Heart left ventricle (tissue), 13 donors: ENCODE measurements at regions not wholly inside any gene's neighbourhood (a gene's known extent, or its start where the extent isn't known, plus 50 kb on each side); places are given as distances from the start of the nearest gene placed in this dataset.
"Not testable (repeated sequence)": the region's sequence is repeated elsewhere in the genome, so short reads cannot be mapped to it uniquely, and the experiment has no call there.

Experiments used
- CTCF ChIP-seq, 12 donors: fragments of 200-600 bp; sonication (generic) in 4 of 12; IDR thresholded peaks; one replicate each; pipeline versions ENCODE4 v1.5.0 to v1.8.0; 2018 to 2022; ENCODE audit warnings: antibody characterized with exemption in 12 of 12, mild to moderate bottlenecking in 5 of 12
- POLR2A ChIP-seq, 2 donors: fragments of 450-650 bp; IDR thresholded peaks; one replicate each; pipeline ENCODE4 v1.6.1; 2017; ENCODE audit warnings: antibody characterized with exemption in 2 of 2, mild to moderate bottlenecking in 2 of 2, moderate library complexity in 2 of 2
- donor health status: ischemic (EF 13 %, LVEDD 7.1; RV severe dilation, severe dysfunction).
- donor health status: DM: no; HTN: yes; CAD: no.
- donor health status: DM: no; HTN: no; CAD: no.
- donor health status: ischemic (EF 25% LVEDD 6.9; RV normal size, moderate dysfunction).
- donor health status: ischemic (EF 25% LVEDD 5.7; RV mildly dilated, moderate dysfunction).
- donor health status: ischemic (EF 35%, LVEDD 5.7; RV mildly dilated, moderate dysfunction).
- donor health status: nonischemic (EF 11% LVEDD 7.7; RV severe dilation, severe dysfunction).
- donor health status: DM: yes; HTN: yes; CAD: no.
- donor health status: PGD.
- donor health status: ischemic (EF 29% LVEDD 5.4; RV normal size, mild dysfunction).
- donor health status: nonischemic (EF 23%, LVEDD 6.1; RV moderate dilation, normal function).

DNA sequence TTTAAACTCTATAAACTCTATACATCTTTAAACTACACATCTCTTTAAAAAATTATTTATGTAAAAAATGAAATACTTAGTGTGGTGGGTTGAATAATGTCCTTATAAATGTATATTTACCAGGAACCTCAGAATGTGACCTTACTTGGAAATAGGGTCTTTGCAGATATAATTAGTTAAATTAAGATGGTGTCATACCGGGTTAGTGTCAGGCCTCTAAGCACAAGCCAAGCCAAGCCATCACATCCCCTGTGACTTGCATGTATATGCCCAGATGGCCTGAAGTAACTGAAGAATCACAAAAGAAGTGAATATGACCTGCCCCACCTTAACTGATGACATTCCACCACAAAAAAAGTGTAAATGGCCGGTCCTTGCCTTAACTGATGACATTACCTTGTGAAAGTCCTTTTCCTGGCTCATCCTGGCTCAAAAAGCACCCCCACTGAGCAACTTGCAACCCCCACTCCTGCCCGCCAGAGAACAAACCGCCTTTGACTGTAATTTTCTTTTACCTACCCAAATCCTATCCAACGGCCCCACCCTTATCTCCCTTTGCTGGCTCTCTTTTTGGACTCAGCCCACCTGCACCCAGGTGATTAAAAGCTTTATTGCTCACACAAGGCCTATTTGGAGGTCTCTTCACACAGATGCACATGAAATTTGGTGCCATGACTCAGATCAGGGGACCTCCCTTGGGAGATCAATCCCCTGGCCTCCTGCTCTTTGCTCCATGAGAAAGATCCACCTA lies 283.5 kb downstream of the AGTPBP1 start:
- TF ChIP-seq CTCF, POLR2A (IDR thresholded peaks at IDR 0.05): not testable (repeated sequence)
